ENCODE measurements at regions not wholly inside any gene's neighbourhood (a gene's known extent, or its start where the extent isn't known, plus 50 kb on each side); places are given as distances from the start of the nearest gene placed in this dataset.

DNA sequence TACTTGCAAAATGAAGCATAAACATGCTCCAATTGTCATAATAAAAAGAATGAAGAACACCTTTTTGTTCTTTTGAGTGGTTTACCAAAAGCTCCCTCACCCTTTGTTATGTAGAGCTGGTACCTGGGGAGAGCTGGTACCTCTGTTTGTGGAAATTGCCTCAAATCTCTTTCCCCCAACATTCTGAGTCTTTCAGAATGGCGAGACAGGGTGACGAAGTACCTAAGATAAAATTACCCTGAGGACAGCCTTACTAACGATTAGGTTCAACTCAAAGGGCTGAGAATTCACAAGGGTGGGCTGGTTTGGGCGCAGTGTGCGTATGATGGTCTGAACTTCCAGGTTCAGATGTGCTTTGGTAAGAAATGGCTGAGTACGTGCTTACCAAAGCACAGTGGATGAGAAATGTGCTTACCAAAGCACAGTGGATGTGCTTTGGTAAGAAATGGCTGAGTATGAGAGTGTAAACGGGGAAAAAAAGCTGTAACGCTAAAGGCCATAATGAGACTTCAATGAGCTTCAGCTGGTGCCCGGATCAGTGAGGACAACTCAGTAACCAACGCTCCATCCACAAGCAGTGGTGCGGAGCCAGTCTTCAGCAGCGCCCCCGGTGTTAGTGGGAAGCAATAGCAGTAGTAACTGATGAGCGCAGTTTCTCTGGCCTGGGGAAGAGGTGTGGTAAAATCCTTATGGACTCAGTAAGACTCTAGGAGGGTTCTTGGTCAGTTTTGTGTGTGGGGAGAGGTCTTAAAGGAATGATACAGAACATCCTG is 72.3 kb upstream of the LRIG1 start:
- no peak overlapping the region for H3K4me3 ChIP-seq (ENCODE audit: low read depth, low read length)

DNA sequence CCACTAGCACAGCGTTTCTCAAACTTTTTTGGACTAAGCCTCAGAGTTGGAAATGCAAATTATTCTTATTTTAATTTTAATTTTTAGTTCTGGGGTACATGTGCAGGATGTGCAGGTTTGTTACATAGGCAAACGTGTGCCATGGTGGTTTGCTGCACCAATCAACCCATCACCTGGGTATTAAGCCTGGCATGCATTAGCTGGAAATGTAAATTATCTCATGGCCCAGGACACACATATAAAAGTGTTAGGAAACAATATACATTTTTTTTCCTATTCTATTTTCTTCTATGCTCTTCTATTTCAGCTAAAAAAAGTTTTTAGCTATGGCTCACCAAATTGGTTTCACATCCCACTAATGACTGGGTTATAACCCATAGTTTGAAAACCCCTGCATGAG is 73.3 kb upstream of the LRIG1 start:
- Histone ChIP-seq H3K36me3 (ENCODE audit: control insufficient read depth in 2 of 2, insufficient read depth in 1 of 2, low read length in 2 of 2) (no peaks in the 10 kb centered on the region), H3K4me1 (ENCODE audit: control insufficient read depth, insufficient read depth, low read length) (no peaks in the 10 kb centered on the region), H3K4me3 (ENCODE audit: low read depth, low read length) (no peak overlapping the region), H3K27ac (ENCODE audit: extremely low read depth, low read depth, low read length) (no peak overlapping the region), H3K9me3 (ENCODE audit: control insufficient read depth, insufficient read depth, low read depth, low read length) (no peaks in the 10 kb centered on the region)
- POLR2A ChIA-PET, result no interaction called here
- no peak for TF ChIP-seq IKZF3 (tag by site-specific recombination; IDR thresholded peaks at IDR 0.05)
- TF ChIP-seq ZNF843 (tag by site-specific recombination; IDR thresholded peaks at IDR 0.05), result no peak
- TF ChIP-seq ZNF169 (tag by site-specific recombination; IDR thresholded peaks at IDR 0.05), result no peak
- TF ChIP-seq, protein P1, sequence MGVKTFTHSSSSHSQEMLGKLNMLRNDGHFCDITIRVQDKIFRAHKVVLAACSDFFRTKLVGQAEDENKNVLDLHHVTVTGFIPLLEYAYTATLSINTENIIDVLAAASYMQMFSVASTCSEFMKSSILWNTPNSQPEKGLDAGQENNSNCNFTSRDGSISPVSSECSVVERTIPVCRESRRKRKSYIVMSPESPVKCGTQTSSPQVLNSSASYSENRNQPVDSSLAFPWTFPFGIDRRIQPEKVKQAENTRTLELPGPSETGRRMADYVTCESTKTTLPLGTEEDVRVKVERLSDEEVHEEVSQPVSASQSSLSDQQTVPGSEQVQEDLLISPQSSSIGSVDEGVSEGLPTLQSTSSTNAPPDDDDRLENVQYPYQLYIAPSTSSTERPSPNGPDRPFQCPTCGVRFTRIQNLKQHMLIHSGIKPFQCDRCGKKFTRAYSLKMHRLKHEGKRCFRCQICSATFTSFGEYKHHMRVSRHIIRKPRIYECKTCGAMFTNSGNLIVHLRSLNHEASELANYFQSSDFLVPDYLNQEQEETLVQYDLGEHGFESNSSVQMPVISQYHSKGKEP (tag by site-specific recombination; IDR thresholded peaks at IDR 0.05), result no peak
- no peak for TF ChIP-seq ZNF175 (tag by site-specific recombination; IDR thresholded peaks at IDR 0.05)
- no peak for TF ChIP-seq KLF7 (tag by site-specific recombination; IDR thresholded peaks at IDR 0.05; ENCODE audit: borderline replicate concordance)
- no peak for TF ChIP-seq ZNF366 (tag by site-specific recombination; conservative IDR thresholded peaks at IDR 0.05)
- TF ChIP-seq, protein P2, sequence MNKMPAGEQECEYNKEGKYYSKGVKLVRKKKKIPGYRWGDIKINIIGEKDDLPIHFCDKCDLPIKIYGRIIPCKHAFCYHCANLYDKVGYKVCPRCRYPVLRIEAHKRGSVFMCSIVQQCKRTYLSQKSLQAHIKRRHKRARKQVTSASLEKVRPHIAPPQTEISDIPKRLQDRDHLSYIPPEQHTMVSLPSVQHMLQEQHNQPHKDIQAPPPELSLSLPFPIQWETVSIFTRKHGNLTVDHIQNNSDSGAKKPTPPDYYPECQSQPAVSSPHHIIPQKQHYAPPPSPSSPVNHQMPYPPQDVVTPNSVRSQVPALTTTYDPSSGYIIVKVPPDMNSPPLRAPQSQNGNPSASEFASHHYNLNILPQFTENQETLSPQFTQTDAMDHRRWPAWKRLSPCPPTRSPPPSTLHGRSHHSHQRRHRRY (tag by site-specific recombination; IDR thresholded peaks at IDR 0.05), result no peak
- no peak for TF ChIP-seq ZNF23 (tag by site-specific recombination; IDR thresholded peaks at IDR 0.05; ENCODE audit: borderline replicate concordance)
- TF ChIP-seq KLF10 (tag by site-specific recombination; IDR thresholded peaks at IDR 0.05), result no peak
- TF ChIP-seq ZFP3 (tag by site-specific recombination; IDR thresholded peaks at IDR 0.05; ENCODE audit: low read depth), result no peak
- TF ChIP-seq, protein P3, sequence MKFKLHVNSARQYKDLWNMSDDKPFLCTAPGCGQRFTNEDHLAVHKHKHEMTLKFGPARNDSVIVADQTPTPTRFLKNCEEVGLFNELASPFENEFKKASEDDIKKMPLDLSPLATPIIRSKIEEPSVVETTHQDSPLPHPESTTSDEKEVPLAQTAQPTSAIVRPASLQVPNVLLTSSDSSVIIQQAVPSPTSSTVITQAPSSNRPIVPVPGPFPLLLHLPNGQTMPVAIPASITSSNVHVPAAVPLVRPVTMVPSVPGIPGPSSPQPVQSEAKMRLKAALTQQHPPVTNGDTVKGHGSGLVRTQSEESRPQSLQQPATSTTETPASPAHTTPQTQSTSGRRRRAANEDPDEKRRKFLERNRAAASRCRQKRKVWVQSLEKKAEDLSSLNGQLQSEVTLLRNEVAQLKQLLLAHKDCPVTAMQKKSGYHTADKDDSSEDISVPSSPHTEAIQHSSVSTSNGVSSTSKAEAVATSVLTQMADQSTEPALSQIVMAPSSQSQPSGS (tag by site-specific recombination; IDR thresholded peaks at IDR 0.05; ENCODE audit: low read depth), result no peak
- TF ChIP-seq ZNF514 (tag by site-specific recombination; IDR thresholded peaks at IDR 0.05), result no peak
- TF ChIP-seq, protein P4, sequence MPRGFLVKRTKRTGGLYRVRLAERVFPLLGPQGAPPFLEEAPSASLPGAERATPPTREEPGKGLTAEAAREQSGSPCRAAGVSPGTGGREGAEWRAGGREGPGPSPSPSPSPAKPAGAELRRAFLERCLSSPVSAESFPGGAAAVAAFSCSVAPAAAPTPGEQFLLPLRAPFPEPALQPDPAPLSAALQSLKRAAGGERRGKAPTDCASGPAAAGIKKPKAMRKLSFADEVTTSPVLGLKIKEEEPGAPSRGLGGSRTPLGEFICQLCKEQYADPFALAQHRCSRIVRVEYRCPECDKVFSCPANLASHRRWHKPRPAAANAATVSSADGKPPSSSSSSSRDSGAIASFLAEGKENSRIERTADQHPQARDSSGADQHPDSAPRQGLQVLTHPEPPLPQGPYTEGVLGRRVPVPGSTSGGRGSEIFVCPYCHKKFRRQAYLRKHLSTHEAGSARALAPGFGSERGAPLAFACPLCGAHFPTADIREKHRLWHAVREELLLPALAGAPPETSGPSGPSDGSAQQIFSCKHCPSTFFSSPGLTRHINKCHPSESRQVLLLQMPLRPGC (tag by site-specific recombination; IDR thresholded peaks at IDR 0.05), result no peak
- CTCF ChIA-PET, result interaction anchor here (0.5 to 1.5 kb wide), 5 partner anchors 11 to 1198 kb away, joined by 3 to 5 read pairs (median 3); no protein-coding TSS in a partner anchor

More for the DNA sequence above, 72.3 kb upstream of the LRIG1 start:
- H3K36me3 ChIP-seq (ENCODE audit: control insufficient read depth in 2 of 2, insufficient read depth in 1 of 2, low read length in 2 of 2), result no peaks in the 10 kb centered on the region
- H3K9me3 ChIP-seq (ENCODE audit: control insufficient read depth, insufficient read depth, low read depth, low read length), result no peaks in the 10 kb centered on the region
- no peaks in the 10 kb centered on the region for H3K4me1 ChIP-seq (ENCODE audit: control insufficient read depth, insufficient read depth, low read length)
- peak; percentile 90 for TF ChIP-seq ZNF2 (tag by site-specific recombination; IDR thresholded peaks at IDR 0.05)
- no peak for TF ChIP-seq ZNF24 (tag by site-specific recombination; IDR thresholded peaks at IDR 0.05)
- TF ChIP-seq ZNF211 (tag by site-specific recombination; IDR thresholded peaks at IDR 0.05; ENCODE audit: low read depth), result no peak
- no peak for TF ChIP-seq ZSCAN16 (tag by site-specific recombination; IDR thresholded peaks at IDR 0.05)
- no peak overlapping the region for H3K27ac ChIP-seq (ENCODE audit: extremely low read depth, low read depth, low read length)
- ChIA-PET CTCF (interaction anchor here (0.5 to 1.5 kb wide), 3 partner anchors 9 to 64 kb away, joined by 3 to 6 read pairs (median 5); no protein-coding TSS in a partner anchor), POLR2A (no interaction called here)

All from HEK293 (cell line).